ENCODE measurements at regions not wholly inside any gene's neighbourhood (a gene's known extent, or its start where the extent isn't known, plus 50 kb on each side); places are given as distances from the start of the nearest gene placed in this dataset.

GRCh38 chr9:93891549-93892310 is 63.4 kb downstream of the BARX1 start:
- TF ChIP-seq, protein P1, sequence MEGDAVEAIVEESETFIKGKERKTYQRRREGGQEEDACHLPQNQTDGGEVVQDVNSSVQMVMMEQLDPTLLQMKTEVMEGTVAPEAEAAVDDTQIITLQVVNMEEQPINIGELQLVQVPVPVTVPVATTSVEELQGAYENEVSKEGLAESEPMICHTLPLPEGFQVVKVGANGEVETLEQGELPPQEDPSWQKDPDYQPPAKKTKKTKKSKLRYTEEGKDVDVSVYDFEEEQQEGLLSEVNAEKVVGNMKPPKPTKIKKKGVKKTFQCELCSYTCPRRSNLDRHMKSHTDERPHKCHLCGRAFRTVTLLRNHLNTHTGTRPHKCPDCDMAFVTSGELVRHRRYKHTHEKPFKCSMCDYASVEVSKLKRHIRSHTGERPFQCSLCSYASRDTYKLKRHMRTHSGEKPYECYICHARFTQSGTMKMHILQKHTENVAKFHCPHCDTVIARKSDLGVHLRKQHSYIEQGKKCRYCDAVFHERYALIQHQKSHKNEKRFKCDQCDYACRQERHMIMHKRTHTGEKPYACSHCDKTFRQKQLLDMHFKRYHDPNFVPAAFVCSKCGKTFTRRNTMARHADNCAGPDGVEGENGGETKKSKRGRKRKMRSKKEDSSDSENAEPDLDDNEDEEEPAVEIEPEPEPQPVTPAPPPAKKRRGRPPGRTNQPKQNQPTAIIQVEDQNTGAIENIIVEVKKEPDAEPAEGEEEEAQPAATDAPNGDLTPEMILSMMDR (IDR thresholded peaks at IDR 0.05): no peak
- TF ChIP-seq POLR2A (IDR thresholded peaks at IDR 0.05): no peak

Measured in body of pancreas (tissue), 4 donors.